ENCODE measurements at regions not wholly inside any gene's neighbourhood (a gene's known extent, or its start where the extent isn't known, plus 50 kb on each side); places are given as distances from the start of the nearest gene placed in this dataset.
A peak's percentile ranks its signal among the peaks of the same experiment; 100 is the strongest.

GRCh38 chr6:106789428-106790148 lies 160.2 kb downstream of the QRSL1 start:
- intact Hi-C loops (cut with DNase I), result no loop called here
- no peak for DNase-seq
- no peaks in the 10 kb centered on the region for H3K27me3 ChIP-seq
- H3K27ac ChIP-seq, result peak overlapping the region; percentile 66 to 85 (median 73)
- H3K9me3 ChIP-seq, result no peaks in the 10 kb centered on the region
- no peaks in the 10 kb centered on the region for H3K36me3 ChIP-seq
- TF ChIP-seq POLR2A (IDR thresholded peaks at IDR 0.05) (no peak), CTCF (IDR thresholded peaks at IDR 0.05) (no peak)
- peaks cover 11 to 14% of the 10 kb centered on the region in 2 donors for H3K4me1 ChIP-seq
- no peak overlapping the region for H3K4me3 ChIP-seq (replicated peaks in 1 of 3)
- WGBS, 2 donors, result 84 to 96% methylated on average over 3 of the region's 3 CpGs

DNA sequence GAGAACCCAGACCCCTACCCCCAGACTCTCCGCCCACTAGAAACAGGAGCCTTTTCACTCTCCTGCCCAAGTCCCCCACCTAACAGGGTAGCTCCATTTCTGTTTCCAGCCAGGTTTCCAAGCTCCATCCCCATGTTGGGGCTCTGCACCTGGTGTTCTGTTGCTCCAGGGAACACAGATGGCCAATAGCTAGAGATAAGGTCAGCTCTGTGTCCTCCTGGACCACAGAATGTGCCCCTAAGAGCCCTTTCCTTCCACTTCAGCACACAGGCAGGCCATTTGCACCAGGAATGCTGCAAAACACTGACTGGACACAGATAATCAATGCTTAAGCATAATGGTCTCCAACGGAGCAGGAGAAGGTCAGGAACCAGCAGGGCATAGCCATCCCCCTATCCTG lies 159.4 kb downstream of the QRSL1 start:
- TF ChIP-seq POLR2A (IDR thresholded peaks at IDR 0.05) (no peak), CTCF (IDR thresholded peaks at IDR 0.05) (no peak)
- no peaks in the 10 kb centered on the region for H3K27me3 ChIP-seq
- H3K4me1 ChIP-seq, result peaks cover 11 to 14% of the 10 kb centered on the region in 2 donors
- no peaks in the 10 kb centered on the region for H3K36me3 ChIP-seq
- no peak overlapping the region for H3K4me3 ChIP-seq (replicated peaks in 1 of 3)
- intact Hi-C loops (cut with DNase I), result no loop called here
- peak overlapping the region in 2 of 3 donors; percentile 73 to 85 for H3K27ac ChIP-seq
- no peak for DNase-seq
- WGBS, 2 donors, result 80 to 91% methylated on average over 2 of the region's 2 CpGs
- H3K9me3 ChIP-seq, result no peaks in the 10 kb centered on the region

- H3K4me1 ChIP-seq, result peaks cover 11 to 14% of the 10 kb centered on the region in 2 donors
- no peak for TF ChIP-seq CTCF (IDR thresholded peaks at IDR 0.05)
- no peak for TF ChIP-seq POLR2A (IDR thresholded peaks at IDR 0.05)
- no peaks in the 10 kb centered on the region for H3K27me3 ChIP-seq
- no peaks in the 10 kb centered on the region for H3K36me3 ChIP-seq
- 81 to 82% methylated on average over 11 of the region's 11 CpGs for WGBS, 2 donors
- H3K4me3 ChIP-seq (replicated peaks in 1 of 3), result no peak overlapping the region
- H3K9me3 ChIP-seq, result no peaks in the 10 kb centered on the region
- peak overlapping the region in 1 of 3 donors; percentile 1 for H3K27ac ChIP-seq
- intact Hi-C loops (cut with DNase I), result no loop called here
- no peak for DNase-seq
Measured at GRCh38 chr6:106787327-106788196, 158.2 kb downstream of the QRSL1 start.

DNA sequence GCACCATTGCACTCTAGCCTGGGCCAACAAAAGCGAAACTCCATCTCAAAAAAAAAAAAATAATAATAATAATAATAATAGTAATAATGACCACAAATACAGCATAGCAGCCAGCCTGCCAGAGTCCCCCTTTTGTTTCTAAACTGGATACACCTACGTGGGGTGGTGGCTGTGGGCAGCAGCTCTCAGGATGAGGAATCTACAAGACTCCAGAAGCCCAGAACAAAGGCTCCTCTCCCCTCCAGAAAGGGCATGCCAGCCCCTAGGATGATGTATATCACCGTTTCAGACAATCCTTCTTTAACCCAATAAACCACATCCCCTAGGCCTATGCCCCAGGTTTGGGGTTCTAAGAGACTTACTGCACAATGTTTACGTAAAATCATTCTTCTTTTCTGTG lies 155.9 kb downstream of the QRSL1 start:
- TF ChIP-seq POLR2A (IDR thresholded peaks at IDR 0.05) (no peak), CTCF (IDR thresholded peaks at IDR 0.05) (no peak)
- WGBS, 2 donors, result 80 to 87% methylated on average over 4 of the region's 4 CpGs
- Histone ChIP-seq H3K27me3 (no peaks in the 10 kb centered on the region), H3K27ac (no peak overlapping the region), H3K4me3 (replicated peaks in 1 of 3) (no peak overlapping the region), H3K4me1 (peaks cover 3 to 7% of the 10 kb centered on the region in 2 donors), H3K9me3 (no peaks in the 10 kb centered on the region), H3K36me3 (no peaks in the 10 kb centered on the region)
- intact Hi-C loops (cut with DNase I), result no loop called here
- DNase-seq, result no peak

Data from thyroid gland (tissue), 4 donors.